Mammary epithelial cell (primary cell): ENCODE measurements at regions not wholly inside any gene's neighbourhood (a gene's known extent, or its start where the extent isn't known, plus 50 kb on each side); places are given as distances from the start of the nearest gene placed in this dataset.

Experiments used
- EZH2 ChIP-seq: IDR thresholded peaks from 2 replicates; pipeline ENCODE4 v1.6.1; 2012; ENCODE audit warnings: low read length, inconsistent platforms, borderline replicate concordance
- TF ChIP-seq, protein P1 (sequence below), 2 donors: IDR thresholded peaks in 1 of 2; conservative IDR thresholded peaks in 1 of 2; 2 replicates each; pipeline ENCODE4 v1.5.1; 2011 to 2012; ENCODE audit warnings: inconsistent platforms in 2 of 2, low read length in 2 of 2, mild to moderate bottlenecking in 2 of 2, control low read depth in 1 of 2, low read depth in 1 of 2; ENCODE audit not compliant: insufficient read depth in 1 of 2; ENCODE audit errors: extremely low read depth in 1 of 2

GRCh38 chr3:152669560-152669959, 165.4 kb upstream of the P2RY1 start:
- TF ChIP-seq, protein P1, sequence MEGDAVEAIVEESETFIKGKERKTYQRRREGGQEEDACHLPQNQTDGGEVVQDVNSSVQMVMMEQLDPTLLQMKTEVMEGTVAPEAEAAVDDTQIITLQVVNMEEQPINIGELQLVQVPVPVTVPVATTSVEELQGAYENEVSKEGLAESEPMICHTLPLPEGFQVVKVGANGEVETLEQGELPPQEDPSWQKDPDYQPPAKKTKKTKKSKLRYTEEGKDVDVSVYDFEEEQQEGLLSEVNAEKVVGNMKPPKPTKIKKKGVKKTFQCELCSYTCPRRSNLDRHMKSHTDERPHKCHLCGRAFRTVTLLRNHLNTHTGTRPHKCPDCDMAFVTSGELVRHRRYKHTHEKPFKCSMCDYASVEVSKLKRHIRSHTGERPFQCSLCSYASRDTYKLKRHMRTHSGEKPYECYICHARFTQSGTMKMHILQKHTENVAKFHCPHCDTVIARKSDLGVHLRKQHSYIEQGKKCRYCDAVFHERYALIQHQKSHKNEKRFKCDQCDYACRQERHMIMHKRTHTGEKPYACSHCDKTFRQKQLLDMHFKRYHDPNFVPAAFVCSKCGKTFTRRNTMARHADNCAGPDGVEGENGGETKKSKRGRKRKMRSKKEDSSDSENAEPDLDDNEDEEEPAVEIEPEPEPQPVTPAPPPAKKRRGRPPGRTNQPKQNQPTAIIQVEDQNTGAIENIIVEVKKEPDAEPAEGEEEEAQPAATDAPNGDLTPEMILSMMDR (conservative IDR thresholded peaks at IDR 0.05 in 1 of 2, IDR thresholded peaks at IDR 0.05 in 1 of 2; ENCODE audit: extremely low read depth in 1 of 2, insufficient read depth in 1 of 2, low read depth in 1 of 2, low read length in 2 of 2): no peak
- no peak for TF ChIP-seq EZH2
